HuH-7.5 (cell line): ENCODE measurements at regions not wholly inside any gene's neighbourhood (a gene's known extent, or its start where the extent isn't known, plus 50 kb on each side); places are given as distances from the start of the nearest gene placed in this dataset.

Source experiments
- DNase-seq: peaks from one replicate; pipeline ENCODE4 v3.0.0; 2011; ENCODE audit warnings: low spot score

GRCh38 chr10:128759174-128759573 lies 633.0 kb upstream of the MKI67 start:
- no peak for DNase-seq

GRCh38 chr10:128763588-128763987 lies 637.4 kb upstream of the MKI67 start:
- DNase-seq, result no peak

DNA sequence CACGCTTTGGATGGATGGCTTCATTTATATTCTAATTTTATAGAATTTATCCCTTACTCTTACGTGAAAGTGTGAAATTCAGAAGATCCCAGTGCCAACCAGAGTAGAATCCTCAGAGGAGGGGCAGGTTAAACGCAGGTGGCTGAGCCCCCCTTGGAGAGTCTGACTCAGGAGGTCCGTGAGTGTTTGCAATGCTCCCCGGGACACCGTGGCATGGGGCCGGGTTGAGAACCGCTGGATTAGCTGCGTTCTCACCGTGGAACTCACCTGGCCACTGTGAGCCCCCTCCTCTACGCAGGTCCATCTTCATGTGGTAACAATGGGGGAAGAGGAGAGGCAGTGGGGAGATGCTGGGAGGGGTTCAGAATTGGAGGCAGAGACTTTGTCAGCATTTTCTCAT lies 638.0 kb upstream of the MKI67 start:
- DNase-seq, result no peak

GRCh38 chr10:128766915-128767314 lies 640.7 kb upstream of the MKI67 start:
- DNase-seq, result no peak

GRCh38 chr10:128774979-128775378 lies 648.8 kb upstream of the MKI67 start:
- DNase-seq, result no peak

GRCh38 chr10:128775743-128776142 lies 649.5 kb upstream of the MKI67 start:
- DNase-seq, result no peak

GRCh38 chr10:128776673-128777252 lies 650.5 kb upstream of the MKI67 start:
- no peak for DNase-seq

DNA sequence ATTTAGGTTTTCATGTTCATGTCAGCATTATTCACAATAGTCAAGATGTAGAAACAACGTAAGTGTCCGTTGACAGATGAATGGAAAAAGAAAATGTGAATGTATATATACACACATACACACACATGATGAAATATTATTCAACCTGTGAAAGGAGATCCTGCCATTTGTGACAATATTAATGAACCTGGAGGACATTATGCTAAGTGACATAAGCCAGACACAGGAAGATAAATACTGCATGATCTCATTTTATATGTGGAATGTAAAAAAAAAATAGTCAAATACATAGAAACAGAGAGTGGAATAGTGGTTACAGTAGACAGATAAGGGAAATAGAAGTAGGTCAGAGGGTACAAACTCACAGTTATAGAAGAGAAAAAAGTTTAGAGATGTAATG lies 651.1 kb upstream of the MKI67 start:
- no peak for DNase-seq

- DNase-seq, result no peak
These were observed 653.2 kb upstream of the MKI67 start for GRCh38 chr10:128779416-128779815.

DNA sequence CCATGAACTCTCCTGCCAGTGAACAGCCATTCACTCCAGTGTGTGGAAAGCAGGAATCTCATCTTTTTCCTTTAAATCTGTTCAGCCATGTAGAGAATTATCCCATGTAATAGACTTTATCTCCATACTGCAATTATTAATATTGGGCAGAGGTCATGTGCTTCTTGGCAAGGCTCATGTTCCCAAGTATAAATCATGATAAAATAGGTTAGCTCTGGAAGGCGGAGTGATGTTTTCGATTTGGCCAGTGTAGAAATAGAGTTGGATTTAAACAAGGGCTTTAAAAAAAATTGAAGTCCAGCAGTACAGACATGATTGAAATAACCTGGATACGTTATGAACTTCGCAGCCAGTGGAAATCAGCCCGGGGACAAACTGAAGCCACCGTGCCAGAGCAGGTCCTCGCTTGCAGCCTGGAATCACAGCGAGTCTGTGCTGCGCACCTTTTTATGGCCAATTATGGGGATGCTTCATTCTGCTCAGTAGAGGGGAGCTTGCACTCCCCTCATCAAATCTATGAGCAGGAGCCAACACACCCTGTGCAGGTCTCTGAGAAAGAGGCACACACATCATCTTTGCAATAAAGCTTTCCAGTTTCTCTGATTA lies 654.0 kb upstream of the MKI67 start:
- DNase-seq, result no peak

DNA sequence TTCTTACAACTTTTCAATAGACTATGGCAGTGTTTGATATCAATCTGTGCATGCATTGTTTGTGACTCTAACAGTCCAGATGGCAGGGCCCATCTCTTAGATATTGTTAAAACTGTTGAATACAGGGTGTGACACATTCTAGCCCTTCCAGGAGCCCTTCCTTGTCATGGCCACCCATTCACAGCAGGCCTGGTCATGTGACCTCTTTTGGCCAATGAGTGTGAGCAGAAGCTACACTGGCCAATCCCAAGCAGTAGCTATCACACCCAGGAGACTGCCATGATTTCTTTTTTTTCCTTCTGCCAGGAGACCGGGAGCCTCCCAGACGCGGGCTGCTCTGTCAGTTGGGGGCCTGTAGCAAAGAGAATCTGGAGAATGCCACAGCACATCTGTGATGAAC lies 655.4 kb upstream of the MKI67 start:
- no peak for DNase-seq

DNA sequence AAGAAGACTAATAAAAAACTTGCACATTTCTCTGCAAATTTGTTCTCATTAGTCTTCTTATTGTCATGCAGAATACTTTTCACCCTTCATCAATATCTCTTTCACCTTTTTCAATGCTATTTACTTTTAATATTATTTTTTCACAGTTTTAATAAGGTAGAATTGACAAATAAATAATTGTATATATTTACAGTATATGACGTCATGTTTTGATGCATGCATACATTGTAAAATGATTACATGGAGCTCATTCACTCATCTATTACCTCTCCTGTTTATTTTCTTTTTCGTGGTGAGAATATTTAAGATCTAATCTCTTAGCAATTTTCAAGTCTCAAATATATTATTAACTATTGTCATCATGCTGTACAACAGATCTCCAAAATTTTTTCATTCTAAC lies 658.2 kb upstream of the MKI67 start:
- DNase-seq, result no peak

GRCh38 chr10:128792426-128793140 lies 666.4 kb upstream of the MKI67 start:
- no peak for DNase-seq

DNA sequence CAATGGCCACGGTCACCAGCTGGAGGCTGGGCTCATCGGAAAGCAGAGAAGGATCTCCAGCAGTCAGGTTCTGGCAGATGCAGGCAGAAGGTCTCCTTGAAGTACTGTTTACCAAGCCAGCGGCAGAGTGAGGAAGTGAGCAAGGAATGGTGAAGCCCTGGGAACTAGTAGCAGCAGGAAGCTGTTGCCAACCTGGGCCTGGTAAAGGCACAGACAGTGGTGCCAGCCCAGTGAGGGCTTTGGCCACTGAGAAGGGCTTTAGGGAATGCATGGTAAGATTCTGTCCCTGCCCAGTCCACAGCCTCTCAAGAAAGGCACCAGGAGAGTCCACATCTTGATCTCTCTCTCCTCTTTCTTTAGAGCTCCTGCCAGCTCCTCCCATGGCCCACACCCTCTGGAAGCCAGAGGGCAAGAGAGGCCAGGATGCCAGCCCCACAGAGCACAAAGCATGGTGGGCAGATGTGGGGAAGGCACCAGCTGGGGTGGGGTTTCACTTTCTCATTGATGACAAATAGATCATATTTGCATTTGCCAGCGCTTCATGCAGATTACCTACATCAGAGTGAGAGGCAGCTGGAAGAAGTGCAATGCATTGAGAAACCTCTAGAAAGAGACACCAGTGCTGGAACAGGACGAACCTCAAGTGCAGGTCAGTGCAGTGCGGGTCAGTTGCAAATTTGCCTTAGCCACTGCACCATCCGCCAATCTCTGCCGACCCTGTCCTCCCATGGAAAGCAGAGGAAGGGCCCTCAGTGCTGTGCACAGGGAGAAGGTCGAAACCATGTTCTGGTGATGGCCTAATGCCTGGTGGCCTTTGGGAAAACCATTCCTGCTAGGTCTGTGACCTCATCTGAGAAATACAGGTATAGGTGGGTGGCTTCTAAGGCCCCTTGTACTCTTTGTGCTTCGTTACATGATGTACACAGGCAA lies 667.8 kb upstream of the MKI67 start:
- no peak for DNase-seq

GRCh38 chr10:128796396-128796912 lies 670.2 kb upstream of the MKI67 start:
- no peak for DNase-seq

GRCh38 chr10:128802062-128802461 lies 665.0 kb upstream of the MGMT start:
- DNase-seq, result no peak

GRCh38 chr10:128803790-128804189 lies 663.3 kb upstream of the MGMT start:
- DNase-seq, result no peak

DNA sequence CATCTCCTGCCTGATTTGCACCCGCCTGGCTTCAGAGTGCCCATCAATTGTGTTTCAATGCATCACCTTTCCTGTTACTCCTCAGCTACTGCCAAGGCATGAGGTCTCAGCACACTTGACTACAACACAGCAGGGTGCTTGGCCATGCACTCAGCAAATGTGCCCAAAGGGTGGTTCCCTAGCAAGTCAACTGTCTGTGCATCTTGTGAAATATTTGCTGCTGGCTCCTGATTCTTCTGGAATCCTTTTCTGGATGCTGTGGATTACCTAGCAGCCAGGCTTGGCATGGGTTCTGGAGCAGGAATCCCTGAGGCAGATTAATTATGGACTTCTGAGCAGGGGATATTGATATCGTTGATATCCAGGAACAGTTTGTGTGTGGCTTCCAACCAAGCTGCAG lies 662.6 kb upstream of the MGMT start:
- no peak for DNase-seq

- DNase-seq, result no peak
These were observed 658.1 kb upstream of the MGMT start for GRCh38 chr10:128808921-128809440.

GRCh38 chr10:128811511-128811910 lies 655.5 kb upstream of the MGMT start:
- DNase-seq, result no peak

DNA sequence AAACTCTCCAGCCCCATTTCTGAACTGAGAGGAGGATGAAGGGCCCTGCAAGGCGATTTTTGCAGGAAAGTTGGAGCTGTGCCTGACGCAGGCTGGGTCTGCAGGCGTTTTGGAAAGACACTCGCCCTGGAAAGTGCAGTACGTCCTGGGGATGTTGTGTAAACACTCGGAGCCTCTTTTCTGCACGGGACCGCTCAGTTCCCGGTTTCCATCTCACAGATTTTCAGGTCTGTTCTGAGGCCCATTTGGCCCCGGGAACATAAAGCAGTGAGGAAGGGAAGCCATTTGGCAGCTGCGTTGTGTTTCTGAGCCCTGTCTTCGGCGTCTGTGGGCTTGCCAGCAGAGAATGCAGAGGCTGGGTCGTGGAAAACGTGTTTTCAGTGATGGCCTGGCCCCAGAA lies 655.0 kb upstream of the MGMT start:
- no peak for DNase-seq

- no peak for DNase-seq
These were observed 653.5 kb upstream of the MGMT start for GRCh38 chr10:128813574-128813973.
